Right lobe of liver (tissue), 4 donors: ENCODE measurements at regions not wholly inside any gene's neighbourhood (a gene's known extent, or its start where the extent isn't known, plus 50 kb on each side); places are given as distances from the start of the nearest gene placed in this dataset.

Source experiments
- POLR2A ChIP-seq: fragments of 450-650 bp; IDR thresholded peaks from one replicate; pipeline ENCODE4 v1.6.1; 2017; ENCODE audit warnings: antibody characterized with exemption, mild to moderate bottlenecking
- TF ChIP-seq, protein P1 (sequence below), 4 donors: fragments of 200-600 bp in 3 of 4; fragments of 450-650 bp in 1 of 4; IDR thresholded peaks; one replicate each; pipeline versions ENCODE4 v1.5.1 to v1.8.0; 2016 to 2022; ENCODE audit warnings: antibody characterized with exemption in 4 of 4, mild to moderate bottlenecking in 2 of 4
- donor health status: DM: no; HTN: no; CAD: no.
- donor health status: DM: no; HTN: no; CAD: no.
- donor health status: DM: no; HTN: yes; CAD: no.

DNA sequence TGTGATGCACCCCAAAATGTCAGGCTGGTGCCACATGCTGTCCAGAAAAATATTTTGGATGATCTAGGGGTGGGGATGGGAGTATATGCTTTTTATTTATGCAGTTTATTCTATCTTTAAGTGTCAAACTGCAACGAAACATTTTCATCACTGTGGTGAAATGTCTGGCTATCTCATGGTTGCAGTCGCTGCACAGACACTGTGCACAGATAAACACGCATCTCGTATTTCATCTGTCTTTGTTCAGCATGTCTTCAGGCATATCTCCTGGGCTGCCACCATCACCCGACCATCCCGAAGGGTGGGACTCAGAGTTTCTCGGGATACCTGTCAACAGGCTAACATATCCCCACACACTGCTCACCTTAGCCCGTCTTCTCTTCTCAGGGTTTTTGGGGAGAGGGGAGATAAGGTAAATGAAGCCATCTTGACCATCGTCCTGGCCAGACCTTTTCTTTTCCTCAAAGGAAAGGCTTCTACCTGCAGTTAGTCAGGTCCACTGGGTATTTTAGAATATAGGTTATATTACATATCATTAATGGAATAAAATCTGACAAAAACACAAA is 80.7 kb upstream of the NABP1 start:
- TF ChIP-seq POLR2A, result no peak
- TF ChIP-seq, protein P1, sequence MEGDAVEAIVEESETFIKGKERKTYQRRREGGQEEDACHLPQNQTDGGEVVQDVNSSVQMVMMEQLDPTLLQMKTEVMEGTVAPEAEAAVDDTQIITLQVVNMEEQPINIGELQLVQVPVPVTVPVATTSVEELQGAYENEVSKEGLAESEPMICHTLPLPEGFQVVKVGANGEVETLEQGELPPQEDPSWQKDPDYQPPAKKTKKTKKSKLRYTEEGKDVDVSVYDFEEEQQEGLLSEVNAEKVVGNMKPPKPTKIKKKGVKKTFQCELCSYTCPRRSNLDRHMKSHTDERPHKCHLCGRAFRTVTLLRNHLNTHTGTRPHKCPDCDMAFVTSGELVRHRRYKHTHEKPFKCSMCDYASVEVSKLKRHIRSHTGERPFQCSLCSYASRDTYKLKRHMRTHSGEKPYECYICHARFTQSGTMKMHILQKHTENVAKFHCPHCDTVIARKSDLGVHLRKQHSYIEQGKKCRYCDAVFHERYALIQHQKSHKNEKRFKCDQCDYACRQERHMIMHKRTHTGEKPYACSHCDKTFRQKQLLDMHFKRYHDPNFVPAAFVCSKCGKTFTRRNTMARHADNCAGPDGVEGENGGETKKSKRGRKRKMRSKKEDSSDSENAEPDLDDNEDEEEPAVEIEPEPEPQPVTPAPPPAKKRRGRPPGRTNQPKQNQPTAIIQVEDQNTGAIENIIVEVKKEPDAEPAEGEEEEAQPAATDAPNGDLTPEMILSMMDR (IDR thresholded peaks at IDR 0.05), result no peak
